ENCODE measurements at regions not wholly inside any gene's neighbourhood (a gene's known extent, or its start where the extent isn't known, plus 50 kb on each side); places are given as distances from the start of the nearest gene placed in this dataset.

DNA sequence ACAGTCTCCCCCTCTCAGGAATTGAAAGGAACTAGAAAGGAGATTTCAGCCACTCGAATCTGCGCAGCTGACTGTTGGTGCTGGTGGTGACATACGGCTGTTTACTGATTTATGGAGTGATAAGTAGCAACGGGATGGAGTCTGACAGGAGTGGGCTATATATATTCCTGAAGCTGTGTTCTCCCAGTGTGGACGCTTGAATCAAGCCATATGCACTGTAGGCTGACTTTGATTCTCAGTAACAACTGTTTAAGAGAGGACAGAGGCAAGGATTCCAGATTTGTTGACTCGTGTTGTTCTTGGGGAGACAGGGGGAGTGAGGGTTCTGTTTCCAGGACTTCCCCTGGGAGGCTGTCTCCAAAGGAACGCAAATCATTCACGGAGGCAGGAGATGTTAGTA lies 260.1 kb upstream of the AUTS2 start:
- in situ Hi-C loops (cut with MboI; ENCODE audit: low sequenced_read_pairs in 4 of 4), result no loop called here
- DNase-seq (no peak), ATAC-seq (no peak)
- Histone ChIP-seq H3K4me3 (no peak overlapping the region), H3K36me3 (no peaks in the 10 kb centered on the region), H3K27me3 (no peaks in the 10 kb centered on the region), H3K4me1 (no peaks in the 10 kb centered on the region), H3K27ac (no peak overlapping the region), H3K9me3 (no peaks in the 10 kb centered on the region)
- no peak for TF ChIP-seq POLR2A (IDR thresholded peaks at IDR 0.05)
- TF ChIP-seq, protein P1, sequence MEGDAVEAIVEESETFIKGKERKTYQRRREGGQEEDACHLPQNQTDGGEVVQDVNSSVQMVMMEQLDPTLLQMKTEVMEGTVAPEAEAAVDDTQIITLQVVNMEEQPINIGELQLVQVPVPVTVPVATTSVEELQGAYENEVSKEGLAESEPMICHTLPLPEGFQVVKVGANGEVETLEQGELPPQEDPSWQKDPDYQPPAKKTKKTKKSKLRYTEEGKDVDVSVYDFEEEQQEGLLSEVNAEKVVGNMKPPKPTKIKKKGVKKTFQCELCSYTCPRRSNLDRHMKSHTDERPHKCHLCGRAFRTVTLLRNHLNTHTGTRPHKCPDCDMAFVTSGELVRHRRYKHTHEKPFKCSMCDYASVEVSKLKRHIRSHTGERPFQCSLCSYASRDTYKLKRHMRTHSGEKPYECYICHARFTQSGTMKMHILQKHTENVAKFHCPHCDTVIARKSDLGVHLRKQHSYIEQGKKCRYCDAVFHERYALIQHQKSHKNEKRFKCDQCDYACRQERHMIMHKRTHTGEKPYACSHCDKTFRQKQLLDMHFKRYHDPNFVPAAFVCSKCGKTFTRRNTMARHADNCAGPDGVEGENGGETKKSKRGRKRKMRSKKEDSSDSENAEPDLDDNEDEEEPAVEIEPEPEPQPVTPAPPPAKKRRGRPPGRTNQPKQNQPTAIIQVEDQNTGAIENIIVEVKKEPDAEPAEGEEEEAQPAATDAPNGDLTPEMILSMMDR (IDR thresholded peaks at IDR 0.05 in 4 of 5, conservative IDR thresholded peaks at IDR 0.05 in 1 of 5), result no peak
- intact Hi-C loops (cut with DNase I; ENCODE audit: low total_unique reads), result no loop called here

DNA sequence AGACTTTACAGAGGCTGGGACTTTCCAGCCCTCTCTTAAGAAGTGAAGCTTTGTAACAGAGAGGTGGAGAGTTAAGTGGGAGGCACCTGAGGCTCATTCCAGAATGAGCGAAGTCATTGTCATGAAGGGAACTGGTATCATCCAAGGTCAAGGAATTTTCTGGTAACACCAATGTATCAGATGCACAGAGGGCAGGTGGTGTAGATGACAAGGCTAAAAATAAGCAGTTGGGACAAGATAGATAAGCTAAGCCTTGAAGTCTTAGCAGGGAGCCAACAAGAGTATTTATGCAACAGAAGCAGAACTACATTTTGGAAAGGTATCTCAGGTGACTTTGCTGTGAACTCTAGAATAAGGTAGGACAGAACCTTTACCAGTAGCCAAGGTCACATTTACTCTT lies 257.0 kb upstream of the AUTS2 start:
- Histone ChIP-seq H3K36me3 (no peaks in the 10 kb centered on the region), H3K27me3 (no peaks in the 10 kb centered on the region), H3K9me3 (no peaks in the 10 kb centered on the region), H3K4me1 (no peaks in the 10 kb centered on the region), H3K27ac (no peak overlapping the region), H3K4me3 (no peak overlapping the region)
- intact Hi-C loops (cut with DNase I; ENCODE audit: low total_unique reads) (no loop called here), in situ Hi-C loops (cut with MboI; ENCODE audit: low sequenced_read_pairs in 4 of 4) (no loop called here)
- TF ChIP-seq, protein P1 (IDR thresholded peaks at IDR 0.05 in 4 of 5, conservative IDR thresholded peaks at IDR 0.05 in 1 of 5), result no peak
- TF ChIP-seq POLR2A (IDR thresholded peaks at IDR 0.05), result no peak
- ATAC-seq (no peak), DNase-seq (no peak)

DNA sequence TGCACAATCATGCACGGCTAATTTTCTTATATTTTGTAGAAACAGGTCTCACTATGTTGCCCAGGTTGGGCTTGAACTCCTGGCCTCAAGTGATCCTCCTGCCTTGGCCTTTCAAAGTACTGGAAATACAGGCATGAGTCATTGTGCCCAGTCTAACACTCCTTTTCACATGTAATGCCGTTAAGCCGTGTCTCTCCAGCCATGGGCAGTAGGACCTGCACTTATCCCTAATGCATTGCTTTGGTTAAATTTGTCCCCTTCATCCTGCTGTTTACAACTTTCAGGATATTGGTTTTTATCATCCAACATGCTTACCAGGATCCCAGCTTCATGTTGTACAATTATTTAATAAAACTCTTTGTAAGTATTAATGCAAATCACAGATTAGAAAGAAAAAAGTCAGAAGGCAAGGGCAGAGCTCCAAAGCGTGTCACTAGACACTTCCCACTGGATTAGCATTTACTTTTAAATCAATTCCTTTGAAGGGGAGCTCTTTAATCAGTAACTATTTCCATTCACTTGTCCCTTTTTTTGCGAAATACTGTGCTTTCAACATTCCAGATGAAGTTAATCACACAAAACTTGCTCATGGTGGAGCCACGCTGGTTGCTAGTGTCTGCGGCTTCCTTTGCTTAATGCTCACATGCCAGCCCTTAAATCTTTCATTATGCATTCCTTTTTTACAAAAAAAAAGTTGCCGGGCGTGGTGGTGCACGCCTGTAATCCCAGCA lies 256.0 kb upstream of the AUTS2 start:
- Histone ChIP-seq H3K27me3 (no peaks in the 10 kb centered on the region), H3K4me3 (no peak overlapping the region), H3K9me3 (no peaks in the 10 kb centered on the region), H3K27ac (no peak overlapping the region), H3K4me1 (no peaks in the 10 kb centered on the region), H3K36me3 (no peaks in the 10 kb centered on the region)
- DNase-seq (no peak), ATAC-seq (no peak)
- intact Hi-C loops (cut with DNase I; ENCODE audit: low total_unique reads) (no loop called here), in situ Hi-C loops (cut with MboI; ENCODE audit: low sequenced_read_pairs in 4 of 4) (no loop called here)
- TF ChIP-seq, protein P1 (IDR thresholded peaks at IDR 0.05 in 4 of 5, conservative IDR thresholded peaks at IDR 0.05 in 1 of 5), result no peak
- no peak for TF ChIP-seq POLR2A (IDR thresholded peaks at IDR 0.05)

DNA sequence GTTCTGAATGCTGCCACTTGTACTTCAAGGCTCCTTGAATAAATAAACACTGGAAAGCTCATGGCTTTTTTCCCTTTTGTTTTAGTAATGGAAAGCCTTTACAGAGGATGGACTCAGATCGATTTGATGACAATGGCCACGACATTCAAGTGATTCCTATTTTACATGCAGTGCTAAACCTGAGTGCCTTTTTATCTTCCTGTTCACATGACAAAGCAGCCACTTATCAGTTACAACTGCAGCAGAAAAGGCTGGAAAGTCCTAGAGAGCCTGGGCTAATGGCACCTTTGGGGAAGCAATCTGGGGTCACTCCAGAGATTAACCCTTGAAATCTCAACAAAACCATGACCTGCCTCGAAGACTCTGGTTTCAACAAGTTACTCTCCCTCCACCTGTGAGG lies 249.0 kb upstream of the AUTS2 start:
- TF ChIP-seq, protein P1 (IDR thresholded peaks at IDR 0.05 in 4 of 5, conservative IDR thresholded peaks at IDR 0.05 in 1 of 5), result no peak
- TF ChIP-seq POLR2A (IDR thresholded peaks at IDR 0.05), result no peak
- intact Hi-C loops (cut with DNase I; ENCODE audit: low total_unique reads) (no loop called here), in situ Hi-C loops (cut with MboI; ENCODE audit: low sequenced_read_pairs in 4 of 4) (no loop called here)
- no peak overlapping the region for H3K4me3 ChIP-seq
- H3K9me3 ChIP-seq, result no peaks in the 10 kb centered on the region
- no peak overlapping the region for H3K27ac ChIP-seq
- no peaks in the 10 kb centered on the region for H3K4me1 ChIP-seq
- H3K36me3 ChIP-seq, result no peaks in the 10 kb centered on the region
- H3K27me3 ChIP-seq, result no peaks in the 10 kb centered on the region
- no peak for DNase-seq
- ATAC-seq, result no peak

Measured in gastrocnemius medialis (tissue), 4 donors.